H7 (cell line): ENCODE measurements at regions not wholly inside any gene's neighbourhood (a gene's known extent, or its start where the extent isn't known, plus 50 kb on each side); places are given as distances from the start of the nearest gene placed in this dataset.
A peak's percentile ranks its signal among the peaks of the same experiment; 100 is the strongest.

ENCODE experiments used
- DNase-seq: peaks from one replicate; pipeline ENCODE4 v3.0.0; 2012
- H3K27me3 ChIP-seq: 2 replicates; pipeline ENCODE4 v1.6.0; 2011; ENCODE audit warnings: mild to moderate bottlenecking, low read length; ENCODE audit not compliant: control insufficient read depth, insufficient read depth
- H3K36me3 ChIP-seq: replicated peaks from 2 replicates; pipeline ENCODE4 v1.5.1; 2011; ENCODE audit warnings: low read length; ENCODE audit not compliant: control insufficient read depth, insufficient read depth
- H3K4me3 ChIP-seq: 2 replicates; pipeline ENCODE4 v1.5.1; 2011; ENCODE audit warnings: low read depth, mild to moderate bottlenecking, control low read depth, low read length, moderate library complexity; ENCODE audit not compliant: insufficient read depth

GRCh38 chr1:234724516-234725176 lies 114.7 kb upstream of the IRF2BP2 start:
- DNase-seq: peak; percentile 70
- Histone ChIP-seq H3K27me3 (no peaks in the 10 kb centered on the region; the same call in 1 of the 2 replicates), H3K4me3 (no peak overlapping the region; the same call in 1 of the 2 replicates), H3K36me3 (no peaks in the 10 kb centered on the region)

- peak; percentile 40 for DNase-seq
- H3K27me3 ChIP-seq: no peaks in the 10 kb centered on the region; the same call in 1 of the 2 replicates
- H3K36me3 ChIP-seq: no peaks in the 10 kb centered on the region
- H3K4me3 ChIP-seq: no peak overlapping the region
These were observed 113.1 kb upstream of the IRF2BP2 start for GRCh38 chr1:234722904-234723720.

GRCh38 chr1:234722270-234722704 lies 112.3 kb upstream of the IRF2BP2 start:
- no peak for DNase-seq
- no peaks in the 10 kb centered on the region for H3K36me3 ChIP-seq
- no peaks in the 10 kb centered on the region; the same call in 1 of the 2 replicates for H3K27me3 ChIP-seq
- no peak overlapping the region for H3K4me3 ChIP-seq

- no peak for DNase-seq
- H3K4me3 ChIP-seq: no peak overlapping the region
- no peaks in the 10 kb centered on the region; the same call in 1 of the 2 replicates for H3K27me3 ChIP-seq
- no peaks in the 10 kb centered on the region for H3K36me3 ChIP-seq
These were observed 111.7 kb upstream of the IRF2BP2 start for GRCh38 chr1:234721476-234722269.

GRCh38 chr1:234720709-234721441 lies 110.9 kb upstream of the IRF2BP2 start:
- H3K27me3 ChIP-seq: no peaks in the 10 kb centered on the region; the same call in 1 of the 2 replicates
- H3K4me3 ChIP-seq: no peak overlapping the region
- H3K36me3 ChIP-seq: no peaks in the 10 kb centered on the region
- DNase-seq: no peak

GRCh38 chr1:234719454-234720251 lies 109.7 kb upstream of the IRF2BP2 start:
- no peak overlapping the region for H3K4me3 ChIP-seq
- DNase-seq: no peak
- H3K36me3 ChIP-seq: no peaks in the 10 kb centered on the region
- H3K27me3 ChIP-seq: no peaks in the 10 kb centered on the region; the same call in 1 of the 2 replicates

- H3K36me3 ChIP-seq: no peaks in the 10 kb centered on the region
- no peak overlapping the region for H3K4me3 ChIP-seq
- H3K27me3 ChIP-seq: no peaks in the 10 kb centered on the region; the same call in 1 of the 2 replicates
- no peak for DNase-seq
These were observed 108.8 kb upstream of the IRF2BP2 start for GRCh38 chr1:234718496-234719453.

GRCh38 chr1:234716908-234717375 lies 107.0 kb upstream of the IRF2BP2 start:
- DNase-seq: no peak
- Histone ChIP-seq H3K36me3 (no peaks in the 10 kb centered on the region), H3K4me3 (no peak overlapping the region), H3K27me3 (no peaks in the 10 kb centered on the region; the same call in 1 of the 2 replicates)

- H3K27me3 ChIP-seq: no peaks in the 10 kb centered on the region; the same call in 1 of the 2 replicates
- H3K36me3 ChIP-seq: no peaks in the 10 kb centered on the region
- no peak for DNase-seq
- no peak overlapping the region for H3K4me3 ChIP-seq
These were observed 105.5 kb upstream of the IRF2BP2 start for GRCh38 chr1:234715252-234716014.

- H3K4me3 ChIP-seq: no peak overlapping the region
- DNase-seq: no peak
- no peaks in the 10 kb centered on the region for H3K27me3 ChIP-seq
- no peaks in the 10 kb centered on the region for H3K36me3 ChIP-seq
These were observed 103.9 kb upstream of the IRF2BP2 start for GRCh38 chr1:234713859-234714258.

GRCh38 chr1:234713440-234713839 lies 103.5 kb upstream of the IRF2BP2 start:
- DNase-seq: no peak
- Histone ChIP-seq H3K36me3 (no peaks in the 10 kb centered on the region), H3K27me3 (no peaks in the 10 kb centered on the region), H3K4me3 (no peak overlapping the region)

- no peak overlapping the region for H3K4me3 ChIP-seq
- H3K36me3 ChIP-seq: no peaks in the 10 kb centered on the region
- no peak for DNase-seq
- H3K27me3 ChIP-seq: no peaks in the 10 kb centered on the region
These were observed 102.9 kb upstream of the IRF2BP2 start for GRCh38 chr1:234712891-234713305.
